Panc1 (cell line): ENCODE measurements at regions not wholly inside any gene's neighbourhood (a gene's known extent, or its start where the extent isn't known, plus 50 kb on each side); places are given as distances from the start of the nearest gene placed in this dataset.

ENCODE experiments used
- ATAC-seq: fragments of 200-7000 bp; cut with Tn5 transposase; 2 replicates; pipeline ENCODE4 v1.9.1; 2020; ENCODE audit warnings: mild to moderate bottlenecking, moderate library complexity
- BruUV-seq: library from RNA; stranded (reverse); fragments of 400-500 nt; replicated peaks from 2 replicates; lab custom pipeline; 2021; lab: Mats Ljungman, UMichigan
- CTCF ChIA-PET: fragments of 300-600 bp; sonication (Branson Sonifier 250); formaldehyde crosslinking; loops from one replicate; lab custom pipeline; 2022; ENCODE audit warnings: antibody characterized with exemption; lab: Charles Lee
- POLR2A ChIA-PET: fragments of 300-600 bp; sonication (Branson Sonifier 250); formaldehyde crosslinking; loops from one replicate; lab custom pipeline; 2022; ENCODE audit warnings: antibody characterized with exemption; lab: Charles Lee
- DNase-seq: peaks from one replicate; pipeline ENCODE4 v3.0.0-alpha.2; 2010; ENCODE audit warnings: low read depth, low spot score
- H3K27ac ChIP-seq: 2 replicates; pipeline ENCODE4 v1.5.1; 2011; ENCODE audit warnings: mild to moderate bottlenecking, low read length, inconsistent platforms
- H3K27me3 ChIP-seq: fragments of 200-500 bp; sonication (Bioruptor generic); 2 replicates; pipeline ENCODE4 v1.6.0; 2014; ENCODE audit warnings: low read length, inconsistent platforms; ENCODE audit not compliant: control insufficient read depth, insufficient read depth
- H3K36me3 ChIP-seq: fragments of 200-500 bp; sonication (Bioruptor generic); 2 replicates; pipeline ENCODE4 v1.5.1; 2014; ENCODE audit warnings: inconsistent platforms, mild to moderate bottlenecking, low read length, moderate library complexity; ENCODE audit not compliant: control insufficient read depth, insufficient read depth
- H3K4me1 ChIP-seq: 2 replicates; pipeline ENCODE4 v1.5.1; 2011; ENCODE audit warnings: inconsistent platforms, mild to moderate bottlenecking, low read length, moderate library complexity; ENCODE audit not compliant: control insufficient read depth, insufficient read depth
- H3K4me3 ChIP-seq, 2 experiments: 2 replicates each; pipeline ENCODE4 v1.5.1; 2011 to 2012; ENCODE audit warnings: low read depth in 2 of 2, low read length in 2 of 2, mild to moderate bottlenecking in 2 of 2, inconsistent platforms in 1 of 2, moderate library complexity in 1 of 2
- H3K9me3 ChIP-seq: fragments of 200-500 bp; sonication (Bioruptor generic); 2 replicates; pipeline ENCODE4 v1.5.1; 2014; ENCODE audit warnings: low read depth, mild to moderate bottlenecking, inconsistent platforms, low read length, moderate library complexity; ENCODE audit not compliant: control insufficient read depth, insufficient read depth
- POLR2AphosphoS5 ChIP-seq: IDR thresholded peaks from 2 replicates; pipeline ENCODE4 v1.6.1; 2012; ENCODE audit warnings: mild to moderate bottlenecking, low read depth, low read length, moderate library complexity
- SIN3A ChIP-seq: IDR thresholded peaks from 2 replicates; pipeline ENCODE4 v1.6.1; 2012; ENCODE audit warnings: low read depth, mild to moderate bottlenecking, low read length, moderate library complexity, borderline replicate concordance; ENCODE audit not compliant: insufficient read depth
- TCF7L2 ChIP-seq: IDR thresholded peaks from 2 replicates; pipeline ENCODE4 v1.6.1; 2011; ENCODE audit warnings: mild to moderate bottlenecking, low read depth, low read length, inconsistent platforms
- in situ Hi-C: cut with HindIII; loops from 2 replicates; pipeline ENCODE4 v1.10.0; 2016; ENCODE audit warnings: low sequenced_read_pairs, low pct_unique_long_range_greater_than_20kb
- intact Hi-C: fragments of 100-400 bp; cut with micrococcal nuclease; formaldehyde crosslinking; loops from one replicate; pipeline ENCODE4 v1.10.0; 2022; ENCODE audit not compliant: unreplicated experiment
- TF ChIP-seq, protein P1 (sequence below), 2 experiments: IDR thresholded peaks; 2 replicates each; pipeline ENCODE4 v1.6.1; 2011 to 2012; ENCODE audit warnings: low read depth in 2 of 2, control low read depth in 1 of 2, low read length in 1 of 2, mild to moderate bottlenecking in 1 of 2, moderate library complexity in 1 of 2; ENCODE audit not compliant: insufficient read depth in 1 of 2
- TF ChIP-seq, protein P2 (sequence below): fragments of 450-650 bp; IDR thresholded peaks from 2 replicates; pipeline ENCODE4 v1.5.1; 2017; ENCODE audit warnings: mild to moderate bottlenecking

DNA sequence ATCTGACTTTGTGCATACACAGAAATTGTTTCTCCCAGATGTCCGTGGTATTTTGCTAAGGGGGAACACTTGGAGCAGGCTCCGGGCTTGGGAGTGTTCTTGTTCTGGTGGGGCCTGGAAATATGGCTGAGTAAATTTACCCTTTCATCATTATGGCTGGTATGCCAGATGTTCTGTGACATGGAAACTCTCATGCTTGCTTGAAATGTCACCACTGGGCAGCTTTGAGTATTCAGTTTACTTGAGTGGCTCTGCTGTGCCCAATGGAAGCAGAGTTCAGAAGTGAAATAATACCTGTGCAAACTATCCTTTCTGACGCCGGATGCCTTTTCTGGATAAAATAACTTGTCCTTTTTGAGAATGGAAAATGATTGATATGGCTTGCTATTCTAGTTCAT, 283.6 kb upstream of the TPM1 start:
- H3K27ac ChIP-seq: no peak overlapping the region
- no peaks in the 10 kb centered on the region for H3K36me3 ChIP-seq
- no peaks in the 10 kb centered on the region for H3K4me1 ChIP-seq
- BruUV-seq: no TSS peak
- no peak overlapping the region for H3K4me3 ChIP-seq
- no peaks in the 10 kb centered on the region for H3K9me3 ChIP-seq
- no peak for ATAC-seq
- intact Hi-C loops (no loop called here), in situ Hi-C loops (no loop called here)
- no peaks in the 10 kb centered on the region for H3K27me3 ChIP-seq
- CTCF ChIA-PET: interaction anchor here (1.1 kb wide), 1 partner anchor 17 kb away, joined by 5 read pairs; no protein-coding TSS in a partner anchor
- DNase-seq: no peak
- TF ChIP-seq, protein P1, sequence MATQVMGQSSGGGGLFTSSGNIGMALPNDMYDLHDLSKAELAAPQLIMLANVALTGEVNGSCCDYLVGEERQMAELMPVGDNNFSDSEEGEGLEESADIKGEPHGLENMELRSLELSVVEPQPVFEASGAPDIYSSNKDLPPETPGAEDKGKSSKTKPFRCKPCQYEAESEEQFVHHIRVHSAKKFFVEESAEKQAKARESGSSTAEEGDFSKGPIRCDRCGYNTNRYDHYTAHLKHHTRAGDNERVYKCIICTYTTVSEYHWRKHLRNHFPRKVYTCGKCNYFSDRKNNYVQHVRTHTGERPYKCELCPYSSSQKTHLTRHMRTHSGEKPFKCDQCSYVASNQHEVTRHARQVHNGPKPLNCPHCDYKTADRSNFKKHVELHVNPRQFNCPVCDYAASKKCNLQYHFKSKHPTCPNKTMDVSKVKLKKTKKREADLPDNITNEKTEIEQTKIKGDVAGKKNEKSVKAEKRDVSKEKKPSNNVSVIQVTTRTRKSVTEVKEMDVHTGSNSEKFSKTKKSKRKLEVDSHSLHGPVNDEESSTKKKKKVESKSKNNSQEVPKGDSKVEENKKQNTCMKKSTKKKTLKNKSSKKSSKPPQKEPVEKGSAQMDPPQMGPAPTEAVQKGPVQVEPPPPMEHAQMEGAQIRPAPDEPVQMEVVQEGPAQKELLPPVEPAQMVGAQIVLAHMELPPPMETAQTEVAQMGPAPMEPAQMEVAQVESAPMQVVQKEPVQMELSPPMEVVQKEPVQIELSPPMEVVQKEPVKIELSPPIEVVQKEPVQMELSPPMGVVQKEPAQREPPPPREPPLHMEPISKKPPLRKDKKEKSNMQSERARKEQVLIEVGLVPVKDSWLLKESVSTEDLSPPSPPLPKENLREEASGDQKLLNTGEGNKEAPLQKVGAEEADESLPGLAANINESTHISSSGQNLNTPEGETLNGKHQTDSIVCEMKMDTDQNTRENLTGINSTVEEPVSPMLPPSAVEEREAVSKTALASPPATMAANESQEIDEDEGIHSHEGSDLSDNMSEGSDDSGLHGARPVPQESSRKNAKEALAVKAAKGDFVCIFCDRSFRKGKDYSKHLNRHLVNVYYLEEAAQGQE (IDR thresholded peaks at IDR 0.05; ENCODE audit: insufficient read depth in 1 of 2, low read depth in 2 of 2, low read length in 1 of 2): no peak
- TF ChIP-seq POLR2AphosphoS5 (no peak), TCF7L2 (no peak), SIN3A (no peak)
- POLR2A ChIA-PET: no interaction called here

DNA sequence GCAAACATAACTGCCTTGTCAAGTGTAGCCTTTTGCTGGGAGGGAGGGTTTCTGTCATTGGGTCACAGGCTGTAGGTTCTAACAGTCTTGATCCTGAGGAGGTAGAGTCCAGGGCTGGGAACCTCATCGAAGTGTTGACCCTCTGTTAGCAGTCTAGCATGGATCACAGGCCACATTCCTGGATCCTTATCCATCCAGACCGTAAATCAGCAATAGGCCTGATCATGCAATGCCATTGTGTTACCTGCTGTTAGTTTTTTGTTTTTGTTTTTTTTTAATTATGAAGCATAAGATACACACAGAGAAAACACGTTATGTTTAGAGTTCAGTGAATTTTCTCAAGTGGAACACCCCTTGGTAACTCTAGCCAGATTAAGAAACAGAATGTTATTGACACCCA, 282.0 kb upstream of the TPM1 start:
- intact Hi-C loops (no loop called here), in situ Hi-C loops (no loop called here)
- Histone ChIP-seq H3K4me3 (no peak overlapping the region), H3K36me3 (no peaks in the 10 kb centered on the region), H3K9me3 (no peaks in the 10 kb centered on the region), H3K27me3 (no peaks in the 10 kb centered on the region), H3K27ac (no peak overlapping the region), H3K4me1 (no peaks in the 10 kb centered on the region)
- no TSS peak for BruUV-seq
- ChIA-PET POLR2A (no interaction called here), CTCF (interaction anchor here (0.6 kb wide), 1 partner anchor 18 kb away, joined by 3 read pairs; no protein-coding TSS in a partner anchor)
- TF ChIP-seq, protein P1 (IDR thresholded peaks at IDR 0.05; ENCODE audit: insufficient read depth in 1 of 2, low read depth in 2 of 2, low read length in 1 of 2): no peak
- TF ChIP-seq, protein P2, sequence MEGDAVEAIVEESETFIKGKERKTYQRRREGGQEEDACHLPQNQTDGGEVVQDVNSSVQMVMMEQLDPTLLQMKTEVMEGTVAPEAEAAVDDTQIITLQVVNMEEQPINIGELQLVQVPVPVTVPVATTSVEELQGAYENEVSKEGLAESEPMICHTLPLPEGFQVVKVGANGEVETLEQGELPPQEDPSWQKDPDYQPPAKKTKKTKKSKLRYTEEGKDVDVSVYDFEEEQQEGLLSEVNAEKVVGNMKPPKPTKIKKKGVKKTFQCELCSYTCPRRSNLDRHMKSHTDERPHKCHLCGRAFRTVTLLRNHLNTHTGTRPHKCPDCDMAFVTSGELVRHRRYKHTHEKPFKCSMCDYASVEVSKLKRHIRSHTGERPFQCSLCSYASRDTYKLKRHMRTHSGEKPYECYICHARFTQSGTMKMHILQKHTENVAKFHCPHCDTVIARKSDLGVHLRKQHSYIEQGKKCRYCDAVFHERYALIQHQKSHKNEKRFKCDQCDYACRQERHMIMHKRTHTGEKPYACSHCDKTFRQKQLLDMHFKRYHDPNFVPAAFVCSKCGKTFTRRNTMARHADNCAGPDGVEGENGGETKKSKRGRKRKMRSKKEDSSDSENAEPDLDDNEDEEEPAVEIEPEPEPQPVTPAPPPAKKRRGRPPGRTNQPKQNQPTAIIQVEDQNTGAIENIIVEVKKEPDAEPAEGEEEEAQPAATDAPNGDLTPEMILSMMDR: no peak
- TF ChIP-seq SIN3A: no peak
- no peak for TF ChIP-seq TCF7L2
- no peak for TF ChIP-seq POLR2AphosphoS5
- ATAC-seq: no peak
- no peak for DNase-seq
